HG02642 (cell line): ENCODE measurements at regions not wholly inside any gene's neighbourhood (a gene's known extent, or its start where the extent isn't known, plus 50 kb on each side); places are given as distances from the start of the nearest gene placed in this dataset.

Experiments
- ATAC-seq: cut with Tn5 transposase; IDR thresholded peaks from one replicate; pipeline ENCODE4 v1.9.1; 2021; ENCODE audit warnings: mild to moderate bottlenecking; ENCODE audit not compliant: unreplicated experiment, poor library complexity

- no peak for ATAC-seq
Measured at GRCh38 chr1:116318897-116319296, 54.1 kb upstream of the ATP1A1 start.

- ATAC-seq, result no peak
Measured at GRCh38 chr1:116320874-116321273, 52.2 kb upstream of the ATP1A1 start.

DNA sequence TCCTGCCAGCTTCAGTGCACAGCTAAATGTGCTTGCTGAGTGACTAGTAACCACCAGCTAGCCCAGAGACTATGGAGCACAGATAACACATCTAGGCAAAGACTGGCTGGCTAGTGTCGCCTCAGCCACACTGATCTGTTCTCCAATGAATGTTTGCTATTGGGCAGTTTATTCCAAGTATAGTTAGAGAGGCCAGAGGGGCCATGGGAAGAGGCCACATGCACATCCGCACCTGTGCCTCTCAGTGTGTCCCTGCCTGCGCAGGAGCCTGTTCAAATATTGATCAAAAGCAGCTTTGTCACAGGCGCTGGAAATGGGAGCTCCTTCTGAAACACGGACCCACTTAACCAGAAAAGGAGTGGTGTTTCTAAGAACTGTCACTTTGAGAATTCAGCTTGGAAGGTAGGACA, 51.3 kb upstream of the ATP1A1 start:
- no peak for ATAC-seq

DNA sequence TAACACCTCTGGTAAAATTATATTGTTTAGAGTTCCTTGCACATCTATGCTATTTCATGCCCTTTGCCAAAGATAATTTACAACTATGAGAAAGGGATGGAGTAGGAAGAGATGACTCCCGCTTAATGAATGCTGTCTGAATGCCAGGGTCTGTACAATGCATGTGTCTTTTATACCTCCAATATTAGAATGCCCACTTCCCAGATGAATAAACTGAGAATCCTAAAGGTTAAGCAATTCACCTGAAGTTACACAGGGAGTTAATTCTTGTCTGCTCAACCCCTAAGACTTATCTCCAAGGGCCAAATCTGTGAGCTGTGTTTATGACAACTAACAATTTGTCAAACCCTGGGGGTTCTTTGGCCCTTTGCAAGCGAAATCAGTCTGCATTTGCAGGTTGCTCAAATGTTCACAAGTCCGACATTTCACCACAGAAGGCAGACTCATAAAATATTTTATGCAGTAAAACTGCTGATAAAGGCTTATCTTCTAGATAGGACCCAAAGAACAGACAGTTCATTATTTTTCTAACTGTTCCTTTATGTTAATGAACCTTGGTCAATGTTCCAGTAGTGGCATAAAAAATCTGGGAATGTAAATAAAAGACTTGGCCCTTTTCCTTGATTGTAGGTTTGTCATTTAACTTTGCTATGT, 50.2 kb upstream of the ATP1A1 start:
- no peak for ATAC-seq
